Islet of Langerhans (tissue), 1 donor: ENCODE measurements at regions not wholly inside any gene's neighbourhood (a gene's known extent, or its start where the extent isn't known, plus 50 kb on each side); places are given as distances from the start of the nearest gene placed in this dataset.

ENCODE experiments used
- FAIRE-seq: peaks from one replicate; lab custom pipeline; 2011; peaks lifted over from hg19 to GRCh38; lab: Jason Lieb, UNC

DNA sequence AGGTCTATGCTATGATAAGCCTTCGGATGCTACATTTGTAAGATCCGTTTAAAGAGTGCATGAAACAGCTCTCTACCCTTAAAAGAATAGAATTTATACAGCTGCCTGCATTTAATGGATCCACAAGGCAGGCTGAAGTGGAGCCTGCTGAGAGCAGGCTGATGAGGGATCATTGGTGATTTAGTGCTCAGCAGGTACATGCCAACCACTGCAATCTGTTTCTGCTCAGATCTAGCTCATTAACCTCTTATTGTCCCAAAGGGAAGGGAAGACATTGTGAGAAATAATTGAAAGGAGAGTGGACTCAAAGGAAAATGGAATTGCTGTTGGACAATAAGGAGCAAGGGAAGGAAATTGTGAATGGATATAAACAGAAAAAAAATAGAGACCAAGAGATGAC is 822.6 kb downstream of the TRIB2 start:
- no peak for FAIRE-seq

GRCh38 chr2:13542061-13542460 is 825.3 kb downstream of the TRIB2 start:
- no peak for FAIRE-seq

GRCh38 chr2:13542642-13543041 is 825.9 kb downstream of the TRIB2 start:
- no peak for FAIRE-seq

GRCh38 chr2:13543550-13543949 is 826.8 kb downstream of the TRIB2 start:
- no peak for FAIRE-seq

GRCh38 chr2:13545320-13545719 is 828.6 kb downstream of the TRIB2 start:
- FAIRE-seq = no peak

DNA sequence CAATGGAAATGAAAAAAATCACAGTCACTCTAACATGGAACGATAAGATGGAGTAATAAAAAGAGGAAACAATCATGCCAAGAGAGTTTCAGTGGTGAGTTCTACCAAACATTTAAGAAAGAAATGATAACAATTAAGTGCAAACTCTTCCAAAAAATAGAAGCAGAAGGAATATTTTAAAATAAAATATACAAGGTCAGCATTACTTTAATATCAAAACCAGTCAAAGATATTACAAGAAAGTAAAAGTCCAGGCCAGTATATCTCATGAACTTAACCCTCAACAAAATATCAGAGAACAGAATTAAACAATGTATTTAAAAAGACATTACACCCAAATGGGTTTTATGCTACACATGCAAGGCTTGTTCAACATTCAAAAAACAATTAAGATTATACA is 829.4 kb downstream of the TRIB2 start:
- FAIRE-seq = peak; percentile 17

- no peak for FAIRE-seq
These were observed 833.8 kb downstream of the TRIB2 start for GRCh38 chr2:13550285-13551231.

DNA sequence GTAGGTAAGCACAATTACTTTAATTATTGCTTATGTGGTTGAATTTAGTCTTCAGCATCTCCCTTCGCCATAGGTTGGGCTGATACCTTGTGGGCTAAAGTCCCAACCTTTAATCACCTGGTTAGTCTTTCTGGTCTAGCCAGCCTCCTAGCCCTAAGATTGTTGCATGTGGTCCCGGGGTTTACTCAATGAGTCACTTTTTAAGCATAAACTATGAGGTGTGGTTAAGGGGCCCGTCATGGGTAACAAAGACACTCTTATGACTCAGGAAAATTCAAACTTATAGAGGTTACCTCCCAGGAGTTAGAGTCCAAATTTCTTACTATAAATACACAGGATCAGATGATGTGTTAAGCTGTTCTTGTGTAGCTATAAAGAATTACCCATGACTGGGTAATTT is 841.6 kb downstream of the TRIB2 start:
- no peak for FAIRE-seq

DNA sequence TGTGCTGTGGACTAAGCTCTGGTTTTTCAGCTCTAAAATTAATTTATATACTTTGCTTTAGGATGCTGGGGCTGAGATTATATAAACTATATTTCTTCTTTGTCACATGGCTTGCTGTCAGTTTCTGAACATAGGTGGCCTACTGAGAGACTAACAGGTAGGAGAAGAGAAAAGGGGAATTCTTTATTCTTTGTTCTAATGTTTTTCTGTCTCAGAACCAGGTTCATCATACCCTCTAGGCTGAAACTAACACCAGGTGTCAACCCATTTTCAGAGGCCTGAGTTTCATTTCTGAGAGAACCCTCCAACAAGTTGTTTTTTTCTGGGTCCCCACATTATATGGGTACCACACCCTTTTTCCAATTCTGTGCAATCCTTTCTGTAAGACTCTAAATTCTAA is 843.6 kb downstream of the TRIB2 start:
- FAIRE-seq = no peak

DNA sequence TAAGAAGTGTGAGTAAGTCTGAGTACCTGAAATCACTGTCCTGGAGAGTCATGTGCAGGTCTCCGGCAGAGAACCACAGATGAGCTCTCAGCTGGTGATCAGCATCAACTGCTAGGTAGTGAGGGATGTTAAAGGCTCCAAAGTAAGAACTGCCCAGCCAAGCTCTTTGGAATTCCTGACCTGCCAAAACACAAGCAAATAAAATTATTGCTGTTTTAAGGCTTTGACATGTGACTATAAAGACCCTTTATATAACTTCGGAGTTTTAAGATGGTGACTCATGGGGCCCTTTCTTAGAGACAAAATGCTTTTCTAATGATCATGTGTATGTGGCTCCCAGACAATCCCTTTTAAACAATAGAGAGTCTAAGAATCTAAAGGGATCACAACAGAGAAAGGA is 855.7 kb downstream of the TRIB2 start:
- no peak for FAIRE-seq

DNA sequence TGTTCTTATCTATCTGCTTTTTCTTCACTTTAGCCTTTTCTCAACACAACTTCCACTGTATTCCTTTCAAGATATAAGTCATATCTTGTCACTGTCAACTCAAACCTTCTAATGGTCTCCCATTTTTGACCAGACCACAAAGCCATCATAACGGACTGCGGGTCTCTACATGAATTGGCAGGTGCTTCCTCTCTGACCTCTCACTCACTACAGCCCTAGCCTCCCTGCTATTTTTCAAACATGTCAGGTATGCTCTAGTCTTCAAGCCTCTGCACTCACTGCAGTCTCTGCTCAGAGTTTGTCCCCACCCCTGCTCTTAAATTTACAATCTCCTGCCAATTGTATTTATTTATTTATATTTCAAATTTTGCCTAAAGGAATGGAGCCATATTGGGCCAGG is 858.1 kb downstream of the TRIB2 start:
- FAIRE-seq = no peak

- FAIRE-seq = no peak
These were observed 859.8 kb downstream of the TRIB2 start for GRCh38 chr2:13576406-13577036.

DNA sequence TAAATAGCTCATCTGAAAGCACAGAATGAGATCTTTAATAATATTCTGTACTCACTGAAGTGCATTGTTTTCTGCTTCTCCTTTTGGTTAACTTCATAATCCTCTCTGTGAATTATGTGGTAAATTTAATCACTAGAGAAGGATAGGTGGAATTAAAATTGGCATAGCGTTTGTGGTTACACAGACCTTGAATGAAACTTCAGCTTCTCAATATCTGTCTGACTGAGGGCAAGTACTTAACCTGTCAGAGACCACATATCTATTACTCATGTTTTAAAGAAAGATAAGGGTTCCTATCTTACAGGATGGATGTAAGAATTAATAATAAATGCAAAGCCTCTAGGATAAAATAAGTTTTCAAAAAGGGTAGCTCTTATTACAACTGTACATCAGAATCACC is 861.8 kb downstream of the TRIB2 start:
- no peak for FAIRE-seq

DNA sequence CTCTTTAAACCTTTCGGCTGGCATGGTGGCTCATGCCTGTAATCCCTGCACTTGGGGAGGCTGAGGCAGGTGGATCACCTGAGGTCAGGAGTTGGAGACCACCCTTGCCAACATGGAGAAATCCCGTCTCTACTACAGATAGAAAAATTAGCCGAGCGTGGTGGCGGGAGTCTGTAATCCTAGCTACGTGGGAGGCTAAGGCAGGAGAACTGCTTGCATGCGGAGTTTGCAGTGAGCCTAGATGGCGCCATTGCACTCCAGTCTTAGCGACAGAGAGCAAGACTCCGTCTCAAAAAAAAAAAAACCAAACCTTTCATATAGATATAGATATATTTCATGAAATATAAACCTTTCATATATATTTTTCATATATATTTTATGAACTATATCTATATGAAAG is 864.7 kb downstream of the TRIB2 start:
- no peak for FAIRE-seq

DNA sequence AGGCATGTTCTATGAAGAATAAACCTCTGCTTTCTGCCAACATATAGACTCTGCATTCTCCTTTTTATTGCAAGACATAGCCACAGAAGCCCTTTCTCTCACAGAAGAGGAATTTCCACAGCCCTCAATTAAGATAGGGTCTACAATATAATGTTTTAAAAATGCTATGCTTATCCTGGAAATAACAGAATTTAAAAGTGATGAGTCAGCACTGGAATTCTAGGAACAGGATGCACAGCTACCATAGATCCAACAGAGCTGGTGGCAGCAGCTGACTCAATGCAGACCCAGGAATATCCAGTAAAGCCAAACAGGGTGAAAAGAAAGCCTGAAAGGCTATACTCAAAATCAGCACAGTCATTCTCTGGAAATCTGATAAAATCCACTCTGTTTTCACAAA is 866.9 kb downstream of the TRIB2 start:
- no peak for FAIRE-seq

- peak; percentile 13 for FAIRE-seq
These were observed 867.3 kb downstream of the TRIB2 start for GRCh38 chr2:13584020-13584419.

GRCh38 chr2:13585732-13586131 is 869.0 kb downstream of the TRIB2 start:
- FAIRE-seq = no peak

DNA sequence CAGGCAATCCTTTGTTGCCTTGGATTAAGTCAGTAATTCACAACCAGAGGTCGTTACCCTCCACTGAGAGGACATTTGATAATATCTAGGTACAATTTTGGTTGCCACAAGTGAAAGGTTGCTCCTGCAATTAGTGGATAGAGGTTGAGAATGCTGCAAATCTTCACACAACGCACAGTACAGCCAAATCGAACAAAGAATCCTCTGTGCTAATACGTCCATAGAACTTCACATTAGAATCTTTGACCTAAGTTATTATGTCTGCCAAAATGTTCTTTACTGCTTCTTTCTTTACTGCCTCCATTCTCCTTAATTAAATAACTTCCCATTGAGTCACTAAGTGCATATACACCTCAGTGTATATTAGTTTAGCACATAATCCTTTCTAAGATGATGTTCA is 879.5 kb downstream of the TRIB2 start:
- no peak for FAIRE-seq

DNA sequence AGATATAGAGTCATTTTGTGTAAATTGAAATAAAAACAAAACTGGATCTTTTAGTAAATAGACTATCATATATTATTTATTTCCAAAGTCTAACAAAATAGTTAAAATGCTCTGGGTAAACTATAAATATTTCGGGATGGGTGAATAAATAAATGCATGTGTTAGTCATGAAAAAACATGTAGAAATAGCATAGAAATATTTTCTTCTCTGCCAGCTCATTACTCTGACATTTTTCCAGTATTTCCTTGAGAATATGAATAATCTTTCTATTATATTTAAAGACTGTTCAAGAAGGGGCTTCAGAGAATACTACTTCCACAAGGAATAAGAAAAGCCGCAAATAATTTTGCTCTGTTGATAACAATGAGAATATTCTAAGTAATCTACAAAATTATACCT is 880.4 kb downstream of the TRIB2 start:
- FAIRE-seq = no peak

DNA sequence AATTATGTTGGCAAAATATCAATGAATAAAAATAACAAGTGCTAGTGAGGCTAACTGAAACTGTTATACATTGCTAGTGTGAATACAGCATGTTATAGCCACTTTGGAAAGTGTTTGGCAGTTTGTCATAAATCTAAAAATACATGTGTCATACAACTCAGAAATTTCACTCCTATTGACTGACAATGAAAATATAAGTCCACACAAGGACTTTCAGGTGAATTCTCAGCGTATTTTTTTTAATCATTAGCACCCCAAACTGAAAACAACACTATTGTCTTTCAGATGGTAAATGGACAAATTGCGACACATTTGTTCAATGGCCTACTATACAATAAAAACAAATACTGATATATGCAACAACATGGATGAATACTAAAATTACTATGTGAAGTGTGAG is 884.8 kb downstream of the TRIB2 start:
- FAIRE-seq = no peak

DNA sequence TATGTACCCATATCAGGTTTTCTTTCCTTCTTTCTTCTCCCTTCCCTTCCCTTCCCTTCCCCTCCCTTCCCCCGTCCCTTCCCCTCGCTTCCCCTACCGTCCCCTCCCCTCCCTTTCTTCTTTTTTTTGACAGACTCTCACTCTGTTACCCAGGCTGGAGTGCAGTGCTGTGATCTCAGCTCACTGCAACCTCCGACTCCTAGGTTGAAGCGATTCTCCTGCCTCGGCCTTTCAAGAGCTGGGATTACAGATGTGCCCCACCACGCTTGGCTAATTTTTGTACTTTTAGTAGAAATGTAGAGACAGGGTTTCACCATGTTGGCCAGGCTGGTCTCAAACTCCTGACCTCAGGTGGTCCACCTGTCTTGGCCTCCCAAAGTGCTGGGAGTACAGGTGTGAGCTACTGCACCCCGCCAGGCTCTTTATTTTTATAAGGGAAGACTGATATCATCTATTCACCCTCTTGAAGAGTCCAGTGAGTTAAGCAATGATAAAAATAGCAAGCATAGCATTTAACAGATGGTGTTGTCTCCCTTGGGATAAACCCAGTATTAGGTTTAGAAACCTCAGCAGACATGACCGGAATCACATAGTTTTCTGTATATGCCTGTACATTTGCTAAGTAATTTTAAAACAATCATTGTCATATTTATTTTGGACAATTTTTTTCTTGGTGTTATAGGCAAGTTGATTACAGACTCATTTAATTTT is 888.4 kb downstream of the TRIB2 start:
- no peak for FAIRE-seq

GRCh38 chr2:13607139-13607538 is 890.4 kb downstream of the TRIB2 start:
- FAIRE-seq = no peak

DNA sequence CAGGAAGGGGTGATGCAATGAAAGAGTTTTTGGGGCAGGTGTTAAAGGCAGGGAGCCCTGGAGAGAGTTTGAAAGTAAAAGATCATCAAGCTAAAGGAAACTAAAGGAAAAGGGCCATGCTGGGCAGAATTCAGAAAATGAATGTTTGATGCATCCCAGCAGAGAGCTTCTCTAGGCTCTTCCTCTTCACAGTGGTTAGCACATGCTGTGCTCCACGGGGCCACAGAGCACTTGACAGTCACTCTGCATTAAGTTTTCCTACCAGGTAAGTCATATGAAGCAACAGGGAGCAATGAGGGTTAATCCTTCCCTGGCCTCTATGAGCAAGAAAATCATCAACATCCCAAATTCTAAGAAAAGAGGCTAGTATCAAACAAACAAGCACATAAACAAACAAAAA is 895.2 kb downstream of the TRIB2 start:
- FAIRE-seq = no peak
